Ammon's horn (tissue), 1 donor: ENCODE measurements at regions not wholly inside any gene's neighbourhood (a gene's known extent, or its start where the extent isn't known, plus 50 kb on each side); places are given as distances from the start of the nearest gene placed in this dataset.
A peak's percentile ranks its signal among the peaks of the same experiment; 100 is the strongest.

Experiments used
- DNase-seq: peaks from one replicate; pipeline ENCODE4 v3.0.0-alpha.2; 2016; ENCODE audit warnings: low spot score

DNA sequence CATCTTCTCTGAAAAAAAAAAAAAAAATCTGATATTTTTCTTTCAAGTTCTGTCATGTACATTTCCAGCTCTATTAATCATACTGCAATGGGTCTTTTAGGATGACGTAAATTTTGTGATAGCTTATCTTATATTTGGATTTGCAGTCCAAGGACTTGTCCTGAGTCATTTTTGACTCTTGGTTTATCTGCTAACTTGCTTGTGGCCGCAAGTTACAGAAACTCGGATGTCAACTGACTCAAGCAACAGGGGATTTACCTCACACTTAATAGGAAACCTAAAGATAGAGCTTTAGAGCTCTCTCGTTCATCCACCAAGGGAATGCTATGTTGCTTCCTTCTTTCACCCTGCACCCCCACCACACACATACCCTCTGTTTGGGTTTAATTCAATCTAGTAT, 1433.8 kb upstream of the TENM3 start:
- no peak for DNase-seq

DNA sequence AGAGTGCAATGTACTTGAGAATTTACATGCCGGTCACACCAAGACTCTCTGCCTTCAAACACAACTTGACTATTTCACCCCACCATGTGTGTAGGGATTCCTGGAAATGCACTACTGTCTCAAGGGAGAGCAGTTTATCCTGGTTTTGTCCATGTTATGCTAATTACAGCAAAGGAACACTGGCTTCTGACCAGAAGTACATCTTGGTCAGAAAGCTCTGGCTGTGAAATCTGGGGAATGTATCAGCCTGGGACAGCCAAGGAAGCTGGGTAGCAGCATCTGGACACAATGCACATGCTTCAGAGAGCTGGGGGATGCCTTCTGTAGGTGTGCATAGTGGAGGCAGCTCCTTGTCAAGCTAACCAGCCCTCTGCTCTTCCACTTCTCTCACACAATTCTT, 1432.6 kb upstream of the TENM3 start:
- no peak for DNase-seq

DNA sequence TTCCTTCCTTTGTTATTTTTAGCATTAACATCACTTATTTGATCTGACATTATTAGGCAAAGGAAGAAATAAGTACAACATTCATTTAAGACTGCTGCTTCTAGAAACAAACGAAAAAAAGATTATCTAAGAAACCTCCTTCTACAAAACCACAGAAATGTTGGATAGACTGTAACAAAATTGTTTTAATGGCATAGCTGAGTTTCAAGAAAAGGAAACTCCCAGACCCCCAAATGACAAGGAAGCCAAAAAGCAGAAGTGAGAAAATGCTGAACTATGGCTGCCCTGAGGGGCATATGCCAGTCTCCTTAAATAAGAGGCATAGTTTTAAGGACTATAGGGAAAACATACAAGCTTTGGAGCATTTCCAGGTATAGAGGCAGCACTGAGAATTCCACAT, 1431.6 kb upstream of the TENM3 start:
- no peak for DNase-seq

DNA sequence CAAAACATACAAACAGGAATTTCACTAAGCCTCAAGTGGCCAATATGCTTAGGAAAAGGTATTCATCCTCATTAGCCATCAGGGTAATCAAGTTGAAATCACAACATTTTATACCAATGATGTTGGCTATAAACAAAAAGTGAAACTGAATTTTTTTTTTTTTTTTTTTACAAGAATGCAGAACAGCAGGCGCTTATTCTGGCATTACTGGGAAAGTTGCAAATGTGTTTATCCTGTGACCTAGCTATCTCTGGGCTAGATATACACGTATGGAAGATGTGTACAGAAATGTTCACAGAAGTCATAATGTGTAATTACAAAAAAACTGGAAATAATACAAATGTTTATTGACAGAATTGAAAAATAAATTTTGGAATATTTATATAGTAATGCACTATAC, 1430.4 kb upstream of the TENM3 start:
- no peak for DNase-seq

DNA sequence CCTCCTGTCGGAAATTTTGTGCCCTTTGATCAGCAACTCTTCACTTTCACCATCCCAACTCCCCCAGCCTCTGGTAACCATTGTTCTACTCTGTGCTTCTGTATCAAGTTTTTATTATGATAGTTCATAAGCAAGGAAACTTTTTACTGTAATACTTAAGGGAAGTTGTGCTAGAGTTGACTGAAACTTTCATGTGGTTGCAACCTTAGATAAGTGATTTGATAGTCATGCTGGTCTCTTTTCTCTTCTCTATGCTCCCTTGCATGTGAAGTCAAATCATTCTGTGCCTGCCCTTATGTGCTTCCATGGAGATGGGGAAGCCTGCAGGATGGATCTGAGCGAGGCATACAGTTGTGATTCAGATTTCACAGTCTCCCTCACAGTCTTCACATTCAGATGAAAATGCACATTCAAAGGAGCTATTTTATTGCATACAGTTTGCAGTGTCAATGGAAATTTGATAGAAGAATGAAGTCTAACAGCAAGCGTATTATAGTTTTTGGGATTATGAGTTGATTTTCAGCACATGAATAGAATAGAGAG, 1428.3 kb upstream of the TENM3 start:
- no peak for DNase-seq

DNA sequence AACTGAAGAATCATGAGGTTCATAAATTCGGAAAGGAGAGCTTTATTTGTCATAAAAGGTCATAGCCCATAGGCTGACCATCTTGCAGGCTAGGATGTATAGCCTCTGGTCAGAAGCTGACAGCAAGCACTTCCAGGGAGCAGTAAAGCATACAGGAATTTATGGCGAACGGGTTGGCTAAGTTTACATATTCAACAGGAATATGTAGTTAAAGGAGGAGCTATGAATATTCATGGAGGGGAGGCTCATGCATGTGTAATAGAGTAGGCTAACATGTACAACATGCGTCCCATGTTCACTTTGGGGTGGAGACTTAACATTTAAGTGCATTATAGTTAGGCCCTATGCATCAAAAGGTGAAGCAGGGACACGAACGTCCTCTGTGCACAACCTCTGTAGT, 1425.7 kb upstream of the TENM3 start:
- no peak for DNase-seq

DNA sequence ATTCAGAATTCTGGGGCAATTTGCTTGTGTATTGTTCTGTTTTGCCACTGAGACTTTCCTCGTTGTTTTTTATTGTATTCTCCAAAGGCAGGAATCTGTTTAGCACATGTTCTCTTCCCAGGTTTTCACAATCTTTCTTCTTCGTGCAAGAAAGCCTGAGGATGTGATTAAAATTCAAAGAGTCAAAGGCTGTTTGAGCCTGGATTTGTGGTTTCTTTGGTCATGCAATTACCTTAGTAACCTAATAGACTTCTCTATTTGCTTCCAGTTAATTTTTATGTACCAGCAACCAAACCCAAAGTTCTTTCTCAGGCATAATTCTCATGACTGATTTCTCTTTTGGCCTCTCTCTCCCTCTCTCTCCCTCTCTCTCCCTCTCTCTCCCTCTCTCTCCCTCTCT, 1420.1 kb upstream of the TENM3 start:
- no peak for DNase-seq

DNA sequence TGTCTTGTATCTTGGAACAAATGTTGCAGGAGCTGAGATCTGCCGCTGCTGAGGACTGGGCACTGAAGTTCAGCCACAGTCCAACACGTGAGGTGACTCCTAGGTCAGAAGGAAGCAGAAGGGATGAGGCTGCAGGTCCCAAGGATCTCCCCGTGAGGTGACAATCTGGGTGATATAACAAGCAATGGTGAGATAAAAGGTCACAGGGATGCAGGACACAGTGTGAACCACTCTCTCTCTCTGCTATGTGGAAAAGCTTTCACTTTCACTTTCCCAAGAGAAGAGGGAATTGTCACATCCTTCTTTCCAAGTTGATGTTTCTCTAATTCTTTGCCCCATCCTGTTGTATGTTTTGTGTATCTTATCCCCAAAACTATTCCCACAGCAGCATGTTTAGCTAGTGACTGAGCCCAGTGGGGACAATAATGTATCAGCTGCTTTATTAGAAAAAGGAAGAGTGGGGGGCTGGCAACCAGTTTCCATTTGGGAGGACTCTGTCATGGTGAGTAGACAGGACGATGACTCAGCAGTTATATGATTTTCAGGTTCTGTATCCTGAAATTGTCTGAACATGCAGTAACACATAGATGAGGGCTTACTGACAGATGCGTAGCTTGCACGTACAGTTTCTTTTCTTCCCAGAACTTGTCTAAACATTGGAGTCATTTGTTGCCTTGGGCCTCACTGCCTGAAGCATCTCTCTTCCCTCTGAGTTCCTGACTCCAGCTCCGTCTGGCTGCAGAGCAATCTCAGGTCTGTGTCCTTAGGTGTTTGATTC, 1415.8 kb upstream of the TENM3 start:
- DNase-seq: peak; percentile 35

DNA sequence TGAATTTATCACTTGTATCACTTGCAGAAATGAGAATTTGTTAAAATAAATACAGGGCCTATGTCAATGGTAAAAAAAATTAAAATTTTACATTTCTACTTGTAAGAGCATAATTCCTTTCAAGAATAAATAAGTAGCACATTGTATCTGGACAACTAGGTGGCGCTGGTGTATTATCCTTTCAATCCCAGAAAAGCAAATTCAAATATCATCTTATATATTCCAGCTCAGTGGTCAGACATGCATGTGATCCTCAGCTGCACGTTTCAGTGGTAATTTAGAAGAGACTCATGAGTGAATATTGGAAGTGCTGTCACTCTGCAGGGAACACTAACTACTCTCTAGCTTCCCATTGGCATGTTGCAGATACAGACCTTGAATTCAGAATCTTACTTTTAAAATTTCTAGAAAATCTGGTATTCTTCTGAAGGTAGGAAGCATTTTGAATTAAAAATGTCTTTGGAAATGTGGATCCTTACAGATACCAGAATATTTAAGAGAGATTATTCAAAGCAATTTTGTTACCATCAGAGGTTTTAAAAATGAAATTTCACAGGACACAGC, 1414.7 kb upstream of the TENM3 start:
- DNase-seq: peak; percentile 80

DNA sequence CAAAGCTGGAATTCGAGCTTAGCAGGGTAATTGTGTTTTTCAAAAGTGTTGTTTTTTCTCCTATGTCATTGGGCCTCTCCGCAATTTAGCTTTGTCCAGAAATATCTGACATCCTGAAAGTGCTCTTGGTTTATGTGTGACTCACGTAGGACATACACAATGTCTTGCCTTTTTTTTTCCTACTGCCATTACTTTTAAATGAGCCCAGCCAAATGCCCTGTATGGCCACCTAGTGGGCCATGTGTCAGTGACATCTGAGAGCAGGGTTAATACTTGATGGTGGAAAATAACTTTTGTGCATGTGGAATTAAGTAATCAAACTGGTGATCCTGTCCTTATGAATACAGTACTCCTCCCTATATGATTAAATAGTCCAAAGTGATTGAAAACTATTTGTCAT, 1411.1 kb upstream of the TENM3 start:
- DNase-seq: no peak

DNA sequence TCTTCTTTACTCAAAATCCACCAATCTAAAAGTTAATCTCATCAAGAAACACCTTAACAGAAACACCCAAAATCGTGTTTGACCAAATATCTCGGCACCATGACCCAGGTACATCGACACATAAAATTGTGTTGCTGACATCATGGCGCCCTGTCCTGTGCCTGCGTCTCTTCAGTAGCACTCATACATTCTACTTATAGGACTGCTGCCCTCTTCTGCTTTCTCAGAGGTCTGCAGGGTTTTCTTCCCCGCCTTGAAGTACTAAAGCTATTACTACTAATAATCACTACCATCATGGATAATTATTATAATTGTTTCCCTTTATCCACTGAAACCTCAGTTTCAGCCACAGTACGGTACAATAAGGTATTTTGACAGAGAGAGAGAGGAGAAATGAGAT, 1403.1 kb upstream of the TENM3 start:
- no peak for DNase-seq

DNA sequence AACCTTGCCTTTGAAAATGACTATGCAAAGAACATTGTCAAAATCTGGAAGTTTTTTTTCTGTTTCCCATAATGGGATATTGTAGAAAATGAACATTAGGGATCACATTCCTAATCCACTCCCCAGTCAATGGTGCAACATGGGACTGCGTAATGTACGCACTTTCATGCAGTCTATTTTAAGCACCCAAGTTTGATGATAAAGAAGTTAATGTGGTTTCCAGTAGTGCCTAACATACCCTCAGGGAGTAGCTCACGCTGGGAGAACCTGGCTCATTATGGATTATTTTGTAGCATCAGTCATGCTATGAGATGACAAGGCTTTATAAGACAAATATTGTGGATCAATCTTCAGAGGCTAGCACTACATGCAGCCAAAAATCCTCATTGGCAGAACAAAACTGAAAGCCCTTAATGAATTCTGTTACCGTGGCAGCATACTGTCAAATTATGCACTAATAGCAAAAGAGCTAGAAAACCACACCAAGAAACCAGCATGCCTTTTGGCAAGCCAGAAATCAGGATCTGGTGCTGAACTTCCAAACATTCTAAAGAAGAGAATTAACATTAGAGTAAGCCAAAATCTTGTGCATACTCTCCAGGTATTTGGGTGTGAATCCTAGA, 1392.8 kb upstream of the TENM3 start:
- no peak for DNase-seq

DNA sequence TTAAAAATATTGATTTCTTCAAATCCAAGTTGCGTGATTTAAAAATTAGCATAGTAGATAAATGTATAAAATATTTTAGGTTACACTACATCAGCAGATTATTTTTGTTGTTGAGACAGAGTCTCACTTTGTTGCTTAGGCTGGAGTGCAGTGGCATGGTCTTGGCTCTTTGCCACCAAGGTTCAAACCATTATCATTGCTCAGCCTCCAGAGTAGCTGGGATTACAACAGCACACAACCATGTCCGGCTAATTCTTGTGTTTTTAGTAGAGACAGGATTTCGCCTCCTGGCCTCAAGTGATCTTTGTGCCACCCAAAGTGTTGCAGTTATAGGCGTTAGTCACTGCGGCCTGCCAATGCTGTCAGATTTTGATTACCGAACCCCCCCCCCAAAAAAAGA, 1390.5 kb upstream of the TENM3 start:
- DNase-seq: no peak

DNA sequence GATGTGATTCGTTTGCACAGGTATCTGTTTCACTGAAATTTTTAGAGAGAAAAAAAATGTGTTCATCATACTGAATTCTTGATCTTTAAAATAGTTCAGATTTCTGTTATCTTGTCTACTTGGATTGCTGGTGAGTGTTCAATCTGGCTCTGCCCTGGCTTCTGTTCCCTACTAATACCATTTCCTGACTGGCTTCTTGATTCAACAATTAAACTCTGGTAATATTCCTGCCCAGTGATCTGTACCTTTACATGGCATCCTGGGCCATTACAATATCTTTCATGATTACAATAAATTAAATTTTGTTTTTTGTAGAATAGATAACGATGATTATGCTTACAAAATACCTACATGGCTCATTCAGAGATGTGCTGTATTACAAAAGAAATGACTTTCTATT, 1388.0 kb upstream of the TENM3 start:
- DNase-seq: no peak

DNA sequence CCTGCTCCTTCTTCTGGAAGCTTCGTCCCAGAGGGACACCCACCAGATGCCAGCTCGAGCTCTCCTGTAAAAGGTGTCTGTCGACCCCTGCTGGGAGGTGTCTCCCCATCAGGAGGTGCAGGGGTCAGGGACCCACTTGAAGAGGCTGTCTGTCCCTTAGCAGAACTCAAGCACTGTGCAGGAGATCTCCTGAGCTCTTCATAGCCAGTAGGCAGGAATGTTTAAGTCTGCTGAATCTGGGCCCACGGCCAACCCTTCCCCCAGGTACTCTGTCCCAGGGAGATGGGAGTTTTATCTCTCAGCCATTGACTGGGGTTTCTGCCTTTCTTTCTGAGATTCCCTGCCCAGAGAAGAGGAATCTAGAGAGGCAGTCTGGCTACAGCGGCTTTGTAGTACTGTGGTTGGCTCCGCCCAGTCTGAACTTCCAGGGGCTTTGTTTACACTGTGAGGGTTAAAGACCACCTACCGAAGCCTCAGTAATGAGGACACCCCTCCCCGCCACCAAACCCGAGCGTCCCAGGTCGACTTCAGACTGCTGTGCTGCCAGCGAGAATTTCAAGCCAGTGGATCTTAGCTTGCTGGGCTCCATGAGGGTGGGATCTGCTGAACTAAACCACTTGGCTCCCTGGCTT, 1383.0 kb upstream of the TENM3 start:
- DNase-seq: no peak

DNA sequence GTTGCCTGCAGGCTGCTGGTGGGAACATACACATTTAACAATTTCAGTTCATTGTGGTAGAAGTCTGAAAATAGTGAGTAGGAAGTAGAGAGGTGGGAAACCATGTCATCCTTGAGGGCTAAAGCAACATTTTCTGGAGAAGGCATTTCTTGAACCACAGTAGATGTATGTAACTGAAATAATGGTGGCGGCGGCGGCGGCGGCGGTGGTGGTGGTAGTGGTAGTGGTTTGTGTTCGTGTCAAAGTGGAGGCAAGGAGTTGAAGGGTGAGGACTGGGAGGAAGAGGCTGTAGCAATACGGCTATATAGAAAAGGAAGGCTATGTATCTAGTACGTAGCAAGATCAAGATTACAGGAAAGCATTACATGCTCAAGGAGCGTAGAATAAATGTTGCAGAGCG, 1381.6 kb upstream of the TENM3 start:
- DNase-seq: no peak

DNA sequence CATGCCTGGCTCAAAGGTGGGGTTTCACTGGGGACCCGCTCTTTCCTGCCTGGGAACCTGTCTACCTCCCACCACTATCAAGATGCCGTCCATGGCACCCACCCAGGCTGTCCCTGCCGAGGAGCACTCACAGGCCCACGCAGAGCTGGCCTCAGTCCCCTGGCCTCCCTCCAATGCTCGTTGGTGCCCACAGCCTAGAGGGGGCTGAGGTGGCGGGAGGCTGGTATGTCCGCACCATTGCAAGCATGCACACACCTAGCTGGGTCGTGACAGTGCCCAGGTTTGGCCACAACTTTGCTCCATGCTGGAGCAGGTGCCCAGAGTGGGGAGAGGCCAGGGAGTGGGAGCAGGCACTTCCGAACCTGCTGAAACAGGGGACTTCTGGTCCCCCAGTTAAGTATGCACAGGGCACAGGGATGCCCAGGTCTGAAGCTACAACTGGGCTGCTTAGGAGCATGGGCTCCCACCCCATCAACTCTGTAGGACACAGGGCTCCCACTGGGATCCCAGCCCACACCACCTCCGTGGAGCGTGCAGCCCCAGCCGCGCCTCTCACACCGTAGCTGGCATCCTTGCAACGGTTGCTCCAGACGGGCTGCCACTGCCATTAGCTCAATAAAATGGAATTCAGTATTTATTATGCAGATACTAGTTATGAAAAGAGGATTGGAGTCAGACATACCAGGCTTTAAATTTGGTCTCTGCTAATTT, 1376.1 kb upstream of the TENM3 start:
- DNase-seq: no peak

DNA sequence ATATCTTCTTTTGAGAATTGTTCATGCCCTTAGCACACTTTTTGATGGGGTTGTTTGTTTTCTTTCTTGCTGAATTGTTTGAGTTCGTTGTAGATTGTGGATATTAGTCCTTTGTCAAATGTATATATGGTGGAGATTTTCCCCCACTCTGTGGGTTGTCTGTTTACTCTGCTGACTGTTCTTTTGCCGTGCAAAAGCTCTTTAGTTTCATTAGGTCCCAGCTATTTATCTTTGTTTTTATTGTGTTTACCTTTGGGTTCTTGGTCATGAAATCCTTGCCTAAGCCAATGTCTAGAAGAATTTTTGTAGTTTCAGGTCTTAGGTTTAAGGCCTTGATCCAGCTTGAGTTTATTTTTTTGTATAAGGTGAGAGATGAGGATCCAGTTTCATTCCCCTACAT, 1372.6 kb upstream of the TENM3 start:
- DNase-seq: no peak

DNA sequence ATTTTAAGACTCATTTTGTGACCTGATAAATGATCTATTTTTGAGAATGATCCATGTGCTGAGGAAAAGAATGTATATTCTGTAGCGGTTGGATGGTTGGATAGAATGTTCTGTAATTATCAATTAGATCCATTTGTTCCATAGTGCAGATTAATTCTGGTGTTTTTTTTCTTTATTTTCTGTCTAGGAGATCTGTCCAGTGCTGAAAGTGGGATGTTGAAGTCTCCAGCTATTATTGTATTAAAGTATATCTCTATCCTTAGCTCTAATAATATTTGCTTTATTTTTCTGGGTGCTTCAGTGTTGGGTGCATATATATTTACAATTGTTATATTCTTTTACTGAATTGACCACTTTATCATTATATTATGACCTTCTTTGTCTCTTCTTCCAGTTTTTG, 1344.9 kb upstream of the TENM3 start:
- DNase-seq: no peak

DNA sequence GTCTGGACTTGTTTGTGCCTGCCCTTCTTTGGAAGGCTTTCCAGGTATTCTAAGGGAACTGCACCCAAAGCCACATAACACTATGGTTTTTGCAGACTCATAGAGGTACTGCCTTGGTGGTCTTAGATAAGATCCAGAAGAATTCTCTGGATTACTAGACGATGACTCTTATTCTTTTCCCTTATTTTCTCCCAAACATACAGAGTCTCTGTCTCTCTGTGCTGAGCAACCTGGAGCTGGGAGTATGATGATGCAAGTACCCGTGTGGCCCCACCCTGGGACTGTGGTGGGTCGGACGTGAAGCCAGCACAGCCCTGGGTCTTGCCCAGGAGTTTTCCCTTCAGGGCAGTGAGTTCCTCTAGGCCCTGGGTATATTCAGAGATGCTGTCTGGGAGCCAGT, 1342.4 kb upstream of the TENM3 start:
- no peak for DNase-seq

DNA sequence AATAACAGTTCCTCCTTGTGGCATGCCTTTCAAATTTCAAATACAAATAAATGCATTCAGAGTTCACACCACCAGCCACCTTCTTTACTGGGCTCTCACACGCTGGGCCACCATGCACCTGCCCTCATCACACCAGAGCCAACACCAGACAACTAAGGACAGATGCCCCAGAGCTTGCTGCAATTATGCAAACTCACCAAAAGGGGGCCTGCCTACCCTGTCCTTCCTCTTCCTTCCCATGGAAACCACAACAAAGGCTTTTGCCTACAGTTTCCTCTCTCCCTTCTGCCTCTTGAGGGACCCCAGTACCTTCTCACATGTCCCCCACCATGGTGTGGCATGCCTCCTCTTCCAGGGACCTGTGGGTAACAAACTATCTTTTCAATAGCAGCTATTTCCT, 1333.9 kb upstream of the TENM3 start:
- no peak for DNase-seq

DNA sequence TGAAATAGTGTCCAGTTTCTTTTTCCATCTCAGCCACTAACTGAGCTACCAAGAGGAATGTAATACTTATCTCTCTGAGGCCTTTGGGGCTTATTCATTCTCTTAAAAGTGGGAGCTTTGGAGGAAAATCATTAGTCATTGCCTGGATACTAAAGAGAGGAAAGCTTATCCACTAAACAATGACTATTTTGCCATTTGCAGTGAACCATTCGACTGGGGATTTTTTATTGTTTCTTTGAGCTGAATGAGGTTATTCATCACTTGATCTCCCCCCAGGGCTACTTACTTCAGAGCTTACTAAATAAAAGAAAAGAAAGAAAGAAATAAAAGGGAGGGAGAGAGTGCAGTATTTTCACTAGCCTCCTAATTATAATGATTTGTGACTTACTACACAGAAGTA, 1329.5 kb upstream of the TENM3 start:
- DNase-seq: no peak
